Liver (tissue), 7 donors: ENCODE measurements at regions not wholly inside any gene's neighbourhood (a gene's known extent, or its start where the extent isn't known, plus 50 kb on each side); places are given as distances from the start of the nearest gene placed in this dataset.

ENCODE experiments used
- DNase-seq: peaks from one replicate; pipeline ENCODE4 v3.0.0-alpha.2; 2017; ENCODE audit warnings: low spot score
- H3K27ac ChIP-seq, 2 donors: one replicate each; pipeline ENCODE4 v1.7.0; 2013; ENCODE audit warnings: inconsistent platforms in 2 of 2, low read length in 2 of 2, control low read depth in 1 of 2, low read depth in 1 of 2, mild to moderate bottlenecking in 1 of 2
- H3K27me3 ChIP-seq, 4 donors: one replicate each; pipeline versions ENCODE4 v1.6.1 to v1.7.0; 2013; ENCODE audit warnings: low read length in 3 of 4, inconsistent platforms in 1 of 4, mild to moderate bottlenecking in 1 of 4, moderate library complexity in 1 of 4; ENCODE audit not compliant: control insufficient read depth in 4 of 4, insufficient read depth in 4 of 4
- H3K36me3 ChIP-seq, 4 donors: one replicate each; pipeline versions ENCODE4 v1.6.1 to v1.7.0; 2013; ENCODE audit warnings: low read length in 3 of 4, mild to moderate bottlenecking in 3 of 4, low read depth in 1 of 4, moderate library complexity in 1 of 4; ENCODE audit not compliant: control insufficient read depth in 4 of 4, insufficient read depth in 3 of 4
- H3K4me1 ChIP-seq, 4 donors: one replicate each; pipeline versions ENCODE4 v1.6.1 to v1.7.0; 2013; ENCODE audit warnings: low read length in 3 of 4, mild to moderate bottlenecking in 3 of 4, moderate library complexity in 1 of 4; ENCODE audit not compliant: control insufficient read depth in 4 of 4, insufficient read depth in 4 of 4
- H3K4me3 ChIP-seq, 3 donors: one replicate each; pipeline versions ENCODE4 v1.6.1 to v1.7.0; 2013; ENCODE audit warnings: low read length in 3 of 3, control low read depth in 1 of 3, low read depth in 1 of 3, mild to moderate bottlenecking in 1 of 3
- H3K9ac ChIP-seq, 2 donors: one replicate each; pipeline ENCODE4 v1.7.0; 2013; ENCODE audit warnings: low read length in 2 of 2, mild to moderate bottlenecking in 2 of 2, moderate library complexity in 2 of 2, control low read depth in 1 of 2, low read depth in 1 of 2
- H3K9me3 ChIP-seq, 4 donors: one replicate each; pipeline versions ENCODE4 v1.6.1 to v1.7.0; 2013; ENCODE audit warnings: low read length in 3 of 4; ENCODE audit not compliant: control insufficient read depth in 4 of 4
- FOXA1 ChIP-seq: IDR thresholded peaks from 2 replicates; pipeline ENCODE4 v1.6.1; 2016; ENCODE audit warnings: antibody characterized with exemption
- FOXA2 ChIP-seq: IDR thresholded peaks from 2 replicates; pipeline ENCODE4 v1.6.1; 2016; ENCODE audit warnings: antibody characterized with exemption
- GABPA ChIP-seq, 2 donors: IDR thresholded peaks in 1 of 2; conservative IDR thresholded peaks in 1 of 2; 2 replicates each; pipeline ENCODE4 v1.6.1; 2016; ENCODE audit warnings: antibody characterized with exemption in 2 of 2, mild to moderate bottlenecking in 1 of 2, moderate library complexity in 1 of 2
- HNF4G ChIP-seq: IDR thresholded peaks from 2 replicates; pipeline ENCODE4 v1.6.1; 2016; ENCODE audit warnings: antibody characterized with exemption
- JUND ChIP-seq, 2 donors: IDR thresholded peaks; 2 replicates each; pipeline ENCODE4 v1.6.1; 2016; ENCODE audit warnings: antibody characterized with exemption in 2 of 2
- RAD21 ChIP-seq, 2 donors: IDR thresholded peaks; 2 replicates each; pipeline ENCODE4 v1.6.1; 2016; ENCODE audit warnings: antibody characterized with exemption in 2 of 2, mild to moderate bottlenecking in 2 of 2
- YY1 ChIP-seq: IDR thresholded peaks from 2 replicates; pipeline ENCODE4 v1.6.1; 2016; ENCODE audit warnings: antibody characterized with exemption, mild to moderate bottlenecking
- WGBS: extraction: QIAGEN DNeasy Blood & Tissue Kit; methylation state at CpG from one replicate; pipeline ENCODE4 v1.1.7; 2013; 5-methylcytosine and 5-hydroxymethylcytosine counted together
- TF ChIP-seq, protein P1 (sequence below): IDR thresholded peaks from 2 replicates; pipeline ENCODE4 v1.6.1; 2016; ENCODE audit warnings: antibody characterized with exemption, mild to moderate bottlenecking
- TF ChIP-seq, protein P2 (sequence below): IDR thresholded peaks from 2 replicates; pipeline ENCODE4 v1.6.1; 2016; ENCODE audit warnings: antibody characterized with exemption
- TF ChIP-seq, protein P3 (sequence below): IDR thresholded peaks from 2 replicates; pipeline ENCODE4 v1.6.1; 2016; ENCODE audit warnings: antibody characterized with exemption
- donor health status: healthy.
- donor health status: healthy.
- donor health status: healthy.
- donor health status: healthy.

GRCh38 chr21:35491114-35491513 lies 442.0 kb upstream of the RUNX1 start:
- TF ChIP-seq RAD21 (IDR thresholded peaks at IDR 0.05) (no peak), FOXA1 (no peak), JUND (IDR thresholded peaks at IDR 0.05) (no peak)
- TF ChIP-seq, protein P1, sequence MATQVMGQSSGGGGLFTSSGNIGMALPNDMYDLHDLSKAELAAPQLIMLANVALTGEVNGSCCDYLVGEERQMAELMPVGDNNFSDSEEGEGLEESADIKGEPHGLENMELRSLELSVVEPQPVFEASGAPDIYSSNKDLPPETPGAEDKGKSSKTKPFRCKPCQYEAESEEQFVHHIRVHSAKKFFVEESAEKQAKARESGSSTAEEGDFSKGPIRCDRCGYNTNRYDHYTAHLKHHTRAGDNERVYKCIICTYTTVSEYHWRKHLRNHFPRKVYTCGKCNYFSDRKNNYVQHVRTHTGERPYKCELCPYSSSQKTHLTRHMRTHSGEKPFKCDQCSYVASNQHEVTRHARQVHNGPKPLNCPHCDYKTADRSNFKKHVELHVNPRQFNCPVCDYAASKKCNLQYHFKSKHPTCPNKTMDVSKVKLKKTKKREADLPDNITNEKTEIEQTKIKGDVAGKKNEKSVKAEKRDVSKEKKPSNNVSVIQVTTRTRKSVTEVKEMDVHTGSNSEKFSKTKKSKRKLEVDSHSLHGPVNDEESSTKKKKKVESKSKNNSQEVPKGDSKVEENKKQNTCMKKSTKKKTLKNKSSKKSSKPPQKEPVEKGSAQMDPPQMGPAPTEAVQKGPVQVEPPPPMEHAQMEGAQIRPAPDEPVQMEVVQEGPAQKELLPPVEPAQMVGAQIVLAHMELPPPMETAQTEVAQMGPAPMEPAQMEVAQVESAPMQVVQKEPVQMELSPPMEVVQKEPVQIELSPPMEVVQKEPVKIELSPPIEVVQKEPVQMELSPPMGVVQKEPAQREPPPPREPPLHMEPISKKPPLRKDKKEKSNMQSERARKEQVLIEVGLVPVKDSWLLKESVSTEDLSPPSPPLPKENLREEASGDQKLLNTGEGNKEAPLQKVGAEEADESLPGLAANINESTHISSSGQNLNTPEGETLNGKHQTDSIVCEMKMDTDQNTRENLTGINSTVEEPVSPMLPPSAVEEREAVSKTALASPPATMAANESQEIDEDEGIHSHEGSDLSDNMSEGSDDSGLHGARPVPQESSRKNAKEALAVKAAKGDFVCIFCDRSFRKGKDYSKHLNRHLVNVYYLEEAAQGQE: no peak
- H3K9me3 ChIP-seq: no peaks in the 10 kb centered on the region
- H3K36me3 ChIP-seq: no peaks in the 10 kb centered on the region
- WGBS: 82% methylated on average over 1 of the region's 1 CpG
- no peak overlapping the region for H3K27ac ChIP-seq
- H3K4me1 ChIP-seq: no peaks in the 10 kb centered on the region
- peaks cover 0 to 12% (median 0%) of the 10 kb centered on the region in 4 donors for H3K27me3 ChIP-seq
- H3K9ac ChIP-seq: no peak overlapping the region
- H3K4me3 ChIP-seq: no peak overlapping the region
- no peak for DNase-seq

DNA sequence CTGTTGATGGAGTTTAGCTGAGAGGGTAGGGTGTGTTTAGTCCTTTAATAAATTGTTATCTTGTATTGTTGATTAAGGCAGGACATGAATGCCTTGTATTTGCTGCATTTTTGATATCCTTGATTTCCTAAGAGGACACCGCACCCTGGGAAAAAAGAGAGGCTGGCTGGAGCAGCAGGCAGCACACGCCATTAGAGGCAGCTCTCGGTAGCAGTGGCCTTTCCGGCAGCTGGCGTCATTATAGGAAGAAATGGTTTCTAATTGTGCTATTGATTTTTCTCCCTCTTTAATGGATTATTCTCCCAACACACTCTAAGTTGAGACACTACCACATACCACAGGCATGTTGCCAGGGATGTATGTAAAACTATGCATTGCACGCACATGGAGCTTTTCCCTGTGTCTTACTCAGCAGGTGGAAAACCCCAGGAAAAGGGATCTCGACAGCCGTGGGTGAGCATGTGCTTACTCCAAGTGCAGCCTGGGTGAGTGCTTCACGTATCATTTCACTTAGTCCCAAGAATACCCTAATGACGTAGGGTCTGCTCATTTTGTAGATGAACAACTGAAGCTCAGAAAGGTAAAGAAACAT lies 440.4 kb upstream of the RUNX1 start:
- H3K4me3 ChIP-seq: no peak overlapping the region
- no peaks in the 10 kb centered on the region for H3K9me3 ChIP-seq
- no peak overlapping the region for H3K27ac ChIP-seq
- H3K36me3 ChIP-seq: no peaks in the 10 kb centered on the region
- H3K4me1 ChIP-seq: no peaks in the 10 kb centered on the region
- WGBS: 92% methylated on average over 10 of the region's 10 CpGs
- H3K27me3 ChIP-seq: peaks cover 0 to 16% (median 0%) of the 10 kb centered on the region in 4 donors
- TF ChIP-seq, protein P1: no peak
- TF ChIP-seq GABPA (IDR thresholded peaks at IDR 0.05 in 1 of 2, conservative IDR thresholded peaks at IDR 0.05 in 1 of 2) (no peak), RAD21 (IDR thresholded peaks at IDR 0.05) (no peak), YY1 (no peak), FOXA2 (no peak), HNF4G (no peak), JUND (IDR thresholded peaks at IDR 0.05) (no peak)
- TF ChIP-seq, protein P2, sequence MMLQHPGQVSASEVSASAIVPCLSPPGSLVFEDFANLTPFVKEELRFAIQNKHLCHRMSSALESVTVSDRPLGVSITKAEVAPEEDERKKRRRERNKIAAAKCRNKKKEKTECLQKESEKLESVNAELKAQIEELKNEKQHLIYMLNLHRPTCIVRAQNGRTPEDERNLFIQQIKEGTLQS: no peak
- TF ChIP-seq, protein P3, sequence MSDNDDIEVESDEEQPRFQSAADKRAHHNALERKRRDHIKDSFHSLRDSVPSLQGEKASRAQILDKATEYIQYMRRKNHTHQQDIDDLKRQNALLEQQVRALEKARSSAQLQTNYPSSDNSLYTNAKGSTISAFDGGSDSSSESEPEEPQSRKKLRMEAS: no peak
- no peak for DNase-seq
- H3K9ac ChIP-seq: no peak overlapping the region
